ENCODE measurements at regions not wholly inside any gene's neighbourhood (a gene's known extent, or its start where the extent isn't known, plus 50 kb on each side); places are given as distances from the start of the nearest gene placed in this dataset.

DNA sequence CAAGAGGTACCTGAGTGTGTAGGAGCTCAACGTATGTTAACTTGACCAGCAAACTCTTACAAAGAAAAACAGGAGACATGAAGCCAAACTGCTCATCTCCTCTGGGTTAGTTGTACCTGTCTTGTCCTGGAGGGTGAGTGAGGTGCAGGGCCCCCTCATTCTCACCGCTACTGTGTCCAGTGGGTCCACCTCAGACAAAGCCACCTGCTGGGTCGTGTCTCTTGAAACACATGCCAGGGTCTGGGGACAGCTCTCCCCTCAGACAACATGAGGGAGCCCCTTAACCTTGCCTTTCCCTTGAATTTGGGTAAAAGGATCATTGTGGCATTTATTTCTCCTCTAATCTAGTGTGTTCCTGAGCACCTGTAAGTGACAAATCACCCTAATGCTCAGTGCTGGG, 185.6 kb downstream of the TLE3 start:
- TF ChIP-seq, protein P1, sequence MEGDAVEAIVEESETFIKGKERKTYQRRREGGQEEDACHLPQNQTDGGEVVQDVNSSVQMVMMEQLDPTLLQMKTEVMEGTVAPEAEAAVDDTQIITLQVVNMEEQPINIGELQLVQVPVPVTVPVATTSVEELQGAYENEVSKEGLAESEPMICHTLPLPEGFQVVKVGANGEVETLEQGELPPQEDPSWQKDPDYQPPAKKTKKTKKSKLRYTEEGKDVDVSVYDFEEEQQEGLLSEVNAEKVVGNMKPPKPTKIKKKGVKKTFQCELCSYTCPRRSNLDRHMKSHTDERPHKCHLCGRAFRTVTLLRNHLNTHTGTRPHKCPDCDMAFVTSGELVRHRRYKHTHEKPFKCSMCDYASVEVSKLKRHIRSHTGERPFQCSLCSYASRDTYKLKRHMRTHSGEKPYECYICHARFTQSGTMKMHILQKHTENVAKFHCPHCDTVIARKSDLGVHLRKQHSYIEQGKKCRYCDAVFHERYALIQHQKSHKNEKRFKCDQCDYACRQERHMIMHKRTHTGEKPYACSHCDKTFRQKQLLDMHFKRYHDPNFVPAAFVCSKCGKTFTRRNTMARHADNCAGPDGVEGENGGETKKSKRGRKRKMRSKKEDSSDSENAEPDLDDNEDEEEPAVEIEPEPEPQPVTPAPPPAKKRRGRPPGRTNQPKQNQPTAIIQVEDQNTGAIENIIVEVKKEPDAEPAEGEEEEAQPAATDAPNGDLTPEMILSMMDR (conservative IDR thresholded peaks at IDR 0.05; ENCODE audit: low read length): no peak
- no peak for TF ChIP-seq EZH2phosphoT487 (IDR thresholded peaks at IDR 0.05; ENCODE audit: borderline replicate concordance)
- Histone ChIP-seq H3K9ac (ENCODE audit: low read depth, low read length, poor library complexity, severe bottlenecking) (no peak overlapping the region), H3K79me2 (ENCODE audit: insufficient read depth, low read length) (no peaks in the 10 kb centered on the region), H3K9me2 (replicated peaks; ENCODE audit: low read depth, low read length) (no peaks in the 10 kb centered on the region), H3K27me3 (ENCODE audit: insufficient read depth, low read length, poor library complexity, severe bottlenecking) (no peaks in the 10 kb centered on the region), H3K4me3 (ENCODE audit: low read length, poor library complexity, severe bottlenecking) (no peak overlapping the region), H3K4me1 (ENCODE audit: insufficient read depth, low read length, poor library complexity, severe bottlenecking) (peaks cover 3% of the 10 kb centered on the region), H3K4me2 (ENCODE audit: low read depth, low read length, poor library complexity, severe bottlenecking) (no peak overlapping the region), H4K20me1 (ENCODE audit: insufficient read depth, low read length, poor library complexity, severe bottlenecking) (no peaks in the 10 kb centered on the region), H3K9me3 (ENCODE audit: insufficient read depth, low read depth, low read length) (no peaks in the 10 kb centered on the region), H3F3A (ENCODE audit: low read depth) (no peaks in the 10 kb centered on the region), H2AFZ (ENCODE audit: low read length) (no peak overlapping the region), H3K36me3 (ENCODE audit: insufficient read depth, low read length) (no peaks in the 10 kb centered on the region)

DNA sequence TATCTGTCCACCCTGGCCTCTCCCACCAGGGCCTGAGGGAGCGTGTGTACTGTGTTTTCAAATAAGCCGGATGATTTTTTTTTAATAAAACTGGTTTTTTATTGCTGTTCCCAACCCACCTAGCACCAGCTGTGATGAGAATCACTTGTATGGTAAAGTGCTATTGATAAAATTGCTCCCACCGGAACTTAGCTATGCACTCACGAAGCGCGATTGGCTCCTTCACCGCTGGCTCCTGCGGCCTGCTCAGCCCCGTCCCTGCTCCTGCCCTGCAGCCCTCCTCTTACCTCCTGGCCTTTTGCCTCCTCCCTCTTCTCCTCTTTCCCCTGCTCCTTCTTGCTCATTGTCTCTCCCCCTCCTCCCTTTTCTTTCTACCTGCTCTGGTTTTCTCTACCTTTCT, 183.7 kb downstream of the TLE3 start:
- Histone ChIP-seq H3K4me2 (ENCODE audit: low read depth, low read length, poor library complexity, severe bottlenecking) (no peak overlapping the region), H3F3A (ENCODE audit: low read depth) (no peaks in the 10 kb centered on the region), H3K4me3 (ENCODE audit: low read length, poor library complexity, severe bottlenecking) (no peak overlapping the region), H4K20me1 (ENCODE audit: insufficient read depth, low read length, poor library complexity, severe bottlenecking) (no peaks in the 10 kb centered on the region), H3K36me3 (ENCODE audit: insufficient read depth, low read length) (no peaks in the 10 kb centered on the region), H3K9me3 (ENCODE audit: insufficient read depth, low read depth, low read length) (no peaks in the 10 kb centered on the region), H3K79me2 (ENCODE audit: insufficient read depth, low read length) (no peaks in the 10 kb centered on the region), H3K9ac (ENCODE audit: low read depth, low read length, poor library complexity, severe bottlenecking) (no peak overlapping the region), H3K27me3 (ENCODE audit: insufficient read depth, low read length, poor library complexity, severe bottlenecking) (no peaks in the 10 kb centered on the region), H2AFZ (ENCODE audit: low read length) (no peak overlapping the region), H3K9me2 (replicated peaks; ENCODE audit: low read depth, low read length) (no peaks in the 10 kb centered on the region), H3K4me1 (ENCODE audit: insufficient read depth, low read length, poor library complexity, severe bottlenecking) (peaks cover 3% of the 10 kb centered on the region)
- TF ChIP-seq, protein P1 (conservative IDR thresholded peaks at IDR 0.05; ENCODE audit: low read length): no peak
- TF ChIP-seq EZH2phosphoT487 (IDR thresholded peaks at IDR 0.05; ENCODE audit: borderline replicate concordance): no peak

DNA sequence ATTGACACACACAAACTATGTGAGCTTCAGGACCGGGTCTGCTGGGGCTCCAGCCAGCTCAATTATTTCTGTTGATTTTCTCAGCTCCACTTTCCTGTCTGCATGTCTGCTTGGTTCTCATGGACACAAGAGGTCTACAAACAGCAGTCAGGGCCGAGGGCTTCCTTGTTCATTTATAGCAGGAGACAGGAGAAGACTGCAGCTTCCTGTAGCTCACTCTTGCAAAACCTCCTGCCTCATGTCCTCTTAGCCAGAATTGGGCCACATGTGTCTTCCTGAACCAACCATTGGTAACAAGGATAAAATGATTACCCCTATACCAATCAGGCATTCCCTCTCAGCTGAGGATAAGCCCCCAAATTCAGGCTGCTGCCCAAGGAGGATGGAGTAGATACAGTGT, 182.8 kb downstream of the TLE3 start:
- H3K4me1 ChIP-seq (ENCODE audit: insufficient read depth, low read length, poor library complexity, severe bottlenecking): peaks cover under 1% of the 10 kb centered on the region
- H4K20me1 ChIP-seq (ENCODE audit: insufficient read depth, low read length, poor library complexity, severe bottlenecking): no peaks in the 10 kb centered on the region
- no peak overlapping the region for H3K4me2 ChIP-seq (ENCODE audit: low read depth, low read length, poor library complexity, severe bottlenecking)
- H3F3A ChIP-seq (ENCODE audit: low read depth): no peaks in the 10 kb centered on the region
- H3K9me3 ChIP-seq (ENCODE audit: insufficient read depth, low read depth, low read length): no peaks in the 10 kb centered on the region
- no peaks in the 10 kb centered on the region for H3K9me2 ChIP-seq (replicated peaks; ENCODE audit: low read depth, low read length)
- H3K9ac ChIP-seq (ENCODE audit: low read depth, low read length, poor library complexity, severe bottlenecking): no peak overlapping the region
- no peak for TF ChIP-seq EZH2phosphoT487 (IDR thresholded peaks at IDR 0.05; ENCODE audit: borderline replicate concordance)
- TF ChIP-seq, protein P1 (conservative IDR thresholded peaks at IDR 0.05; ENCODE audit: low read length): no peak
- no peak overlapping the region for H2AFZ ChIP-seq (ENCODE audit: low read length)
- H3K27me3 ChIP-seq (ENCODE audit: insufficient read depth, low read length, poor library complexity, severe bottlenecking): no peaks in the 10 kb centered on the region
- H3K36me3 ChIP-seq (ENCODE audit: insufficient read depth, low read length): no peaks in the 10 kb centered on the region
- H3K4me3 ChIP-seq (ENCODE audit: low read length, poor library complexity, severe bottlenecking): no peak overlapping the region
- no peaks in the 10 kb centered on the region for H3K79me2 ChIP-seq (ENCODE audit: insufficient read depth, low read length)

Measured in Loucy (cell line).